Dermis blood vessel endothelial cell (primary cell): ENCODE measurements at regions not wholly inside any gene's neighbourhood (a gene's known extent, or its start where the extent isn't known, plus 50 kb on each side); places are given as distances from the start of the nearest gene placed in this dataset.

ENCODE experiments used
- DNase-seq: peaks from one replicate; pipeline ENCODE4 v3.0.0; 2010

DNA sequence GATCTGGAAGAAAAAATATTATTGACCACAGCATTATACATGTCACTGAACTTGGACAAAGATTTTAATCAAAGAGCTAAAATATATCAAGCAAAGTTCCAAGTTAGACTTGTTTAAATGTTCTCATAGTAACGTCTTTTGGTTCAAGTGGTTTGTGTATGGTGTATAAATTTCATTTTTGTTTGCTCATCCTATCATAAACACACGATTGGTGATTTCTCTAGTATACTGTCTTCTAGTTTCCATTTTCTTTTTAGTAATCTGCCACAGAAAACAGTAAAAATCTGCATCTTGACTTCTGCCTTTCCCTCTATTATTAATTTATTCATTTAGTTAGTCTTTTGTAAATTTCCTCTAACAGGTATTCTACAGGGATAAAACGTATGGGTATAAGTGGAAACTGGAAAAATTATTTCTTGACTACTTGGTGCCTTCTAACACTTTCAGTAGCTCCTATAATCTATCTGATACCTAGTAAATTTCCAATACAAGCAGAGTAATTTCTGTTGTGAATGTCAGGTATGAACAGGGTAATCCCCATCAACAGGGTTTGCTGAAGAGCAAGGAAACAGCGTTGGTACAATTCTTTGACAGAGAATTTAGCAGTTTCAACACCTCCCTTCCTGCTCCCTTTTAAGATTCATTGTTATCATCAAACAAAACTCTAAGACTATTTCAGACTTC lies 268.0 kb downstream of the PTPRC start:
- DNase-seq = no peak

DNA sequence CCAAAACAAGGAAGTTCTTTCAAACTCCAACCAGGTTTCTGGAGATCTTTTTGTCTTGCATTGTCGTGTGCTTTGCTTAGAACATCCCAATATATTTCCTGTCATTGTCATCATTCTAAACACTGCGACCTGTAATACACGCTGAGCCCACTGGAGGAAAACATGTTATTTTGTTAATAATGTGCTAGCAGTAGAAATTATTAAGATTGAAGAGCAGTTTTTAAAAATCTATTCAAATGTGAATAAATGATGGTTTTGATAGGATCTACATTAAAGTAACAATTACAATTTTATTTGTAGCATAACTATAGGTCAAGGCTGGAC lies 268.5 kb downstream of the PTPRC start:
- DNase-seq = peak; percentile 56

DNA sequence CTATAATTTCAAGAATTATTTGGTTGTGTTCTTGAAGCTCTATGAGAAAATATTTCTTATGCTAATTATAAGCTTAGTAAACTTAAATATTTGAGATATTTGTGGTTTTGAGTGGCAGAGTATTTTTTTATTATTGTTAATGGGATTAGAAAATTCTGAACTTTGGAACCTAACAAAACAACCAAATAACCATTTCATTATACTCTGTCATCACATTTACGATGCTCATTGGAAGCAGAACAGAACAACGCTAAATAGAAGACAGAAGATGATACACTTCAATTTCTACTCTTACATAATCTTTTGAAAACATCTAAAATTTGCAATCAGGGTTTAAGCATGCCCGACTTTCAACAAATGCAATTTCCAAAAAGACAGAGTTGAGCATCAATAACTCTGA lies 270.2 kb downstream of the PTPRC start:
- DNase-seq = no peak

DNA sequence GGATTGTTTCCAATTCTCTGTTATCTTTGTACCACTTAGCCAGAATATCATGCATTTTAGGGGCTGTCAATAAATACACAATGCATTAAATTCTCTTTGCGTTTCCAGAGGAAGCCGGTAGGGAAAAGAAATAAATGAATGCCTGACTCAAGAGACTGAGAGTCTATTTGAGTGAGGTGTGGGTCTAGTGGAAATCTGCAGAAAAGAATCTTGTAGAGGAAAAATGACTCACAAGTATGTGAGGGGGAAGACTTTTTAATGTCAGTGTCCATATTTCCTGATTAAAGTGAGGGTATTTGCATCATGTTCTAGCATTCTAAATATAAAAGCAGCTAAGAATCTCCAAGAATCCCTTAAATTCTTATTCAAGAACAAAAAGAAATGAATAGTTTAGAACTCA lies 271.1 kb downstream of the PTPRC start:
- DNase-seq = peak; percentile 71

DNA sequence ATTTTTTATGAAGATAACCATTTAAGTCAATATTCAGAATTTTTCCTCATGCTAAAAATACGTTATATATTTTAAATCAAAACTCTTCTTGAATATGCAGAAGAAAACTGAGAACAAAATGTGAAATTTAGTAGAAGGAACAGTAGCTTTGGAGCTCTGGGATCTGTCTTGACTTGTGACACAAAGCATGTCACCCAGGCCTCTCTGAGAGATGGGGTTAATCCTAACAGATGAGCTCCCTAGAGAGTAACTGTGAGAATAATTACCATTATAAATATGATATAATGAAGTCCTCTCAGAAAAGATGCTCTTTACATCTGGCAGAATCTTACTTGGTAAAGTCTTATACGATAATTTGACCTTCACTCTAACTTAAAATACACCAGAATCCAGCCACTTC lies 272.0 kb downstream of the PTPRC start:
- no peak for DNase-seq

DNA sequence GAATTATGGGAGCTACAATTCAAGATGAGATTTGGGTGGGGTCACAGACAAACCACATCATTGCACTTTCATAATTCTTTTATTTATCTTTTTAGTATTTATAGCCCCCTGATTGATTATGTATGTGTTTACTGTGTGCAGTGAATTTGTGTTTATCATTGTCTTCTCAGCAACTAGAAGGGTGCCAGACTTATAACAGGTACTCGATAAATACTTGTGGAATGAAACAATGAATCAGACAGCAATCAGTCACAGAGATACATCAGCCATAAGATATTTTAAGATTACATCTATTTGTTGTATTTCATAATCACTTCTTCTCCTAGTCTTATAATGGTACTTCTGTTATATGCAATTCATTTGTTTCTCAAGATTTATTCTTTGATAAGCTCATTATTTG lies 273.2 kb downstream of the PTPRC start:
- DNase-seq = no peak

DNA sequence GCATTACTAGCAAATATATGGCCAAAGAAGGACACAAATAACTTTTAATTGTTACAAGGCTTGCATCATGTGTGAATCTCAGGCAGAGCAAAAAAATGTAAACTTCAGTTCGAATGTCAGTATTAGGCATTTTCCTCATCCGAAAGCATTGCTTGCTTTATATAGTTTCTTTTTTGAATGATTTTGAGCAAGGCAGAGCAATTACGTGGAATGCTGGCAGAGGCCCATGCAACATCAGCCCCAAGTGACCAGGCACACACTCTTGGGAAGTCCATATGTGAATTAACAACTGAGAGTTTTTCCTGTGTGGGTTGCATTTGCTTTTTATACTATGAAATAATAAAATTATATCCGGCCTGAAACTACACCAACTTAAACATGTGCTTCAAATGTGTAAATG lies 274.8 kb downstream of the PTPRC start:
- peak; percentile 45 for DNase-seq

DNA sequence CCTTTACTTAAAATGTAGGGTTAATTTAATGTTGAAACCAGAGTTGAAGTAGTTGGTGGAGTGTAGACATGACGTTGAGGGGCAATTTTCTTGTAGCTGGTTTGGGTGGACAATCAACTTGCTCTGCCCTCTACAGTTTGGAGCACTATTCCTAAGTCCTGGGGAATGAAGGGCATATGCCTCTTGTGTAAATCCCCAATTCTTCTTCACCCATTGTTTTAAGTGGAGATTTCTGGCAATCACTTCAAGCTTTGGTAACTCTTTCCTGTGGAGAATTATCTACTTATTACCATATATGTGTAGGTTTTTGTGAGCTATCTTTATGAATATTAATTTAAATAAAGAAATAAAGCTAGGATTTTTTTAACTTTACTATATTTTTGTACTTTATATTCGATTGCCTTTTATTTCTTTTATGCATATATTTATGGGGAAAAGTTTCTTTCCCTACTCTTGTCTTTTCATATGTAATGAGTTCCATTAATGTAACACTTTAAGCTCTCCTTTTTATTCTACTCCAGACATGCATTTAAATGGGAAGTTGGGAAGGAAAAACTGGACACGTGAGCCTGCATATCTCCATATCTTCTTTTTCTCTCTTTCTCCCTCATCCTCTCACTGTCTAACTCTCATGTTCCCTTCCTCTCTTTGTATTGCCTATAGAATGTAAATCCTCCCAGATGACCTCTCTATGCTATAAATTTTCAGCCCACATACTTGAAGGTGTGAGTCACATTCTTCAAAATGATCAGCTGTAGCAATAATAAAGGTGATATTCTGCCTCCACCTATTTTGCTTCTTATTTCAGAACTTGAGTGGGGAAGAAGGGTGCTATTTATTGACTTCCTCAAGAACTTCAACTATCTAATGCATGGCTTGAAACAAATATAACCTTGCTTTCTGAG lies 276.7 kb downstream of the PTPRC start:
- peak; percentile 25 for DNase-seq

DNA sequence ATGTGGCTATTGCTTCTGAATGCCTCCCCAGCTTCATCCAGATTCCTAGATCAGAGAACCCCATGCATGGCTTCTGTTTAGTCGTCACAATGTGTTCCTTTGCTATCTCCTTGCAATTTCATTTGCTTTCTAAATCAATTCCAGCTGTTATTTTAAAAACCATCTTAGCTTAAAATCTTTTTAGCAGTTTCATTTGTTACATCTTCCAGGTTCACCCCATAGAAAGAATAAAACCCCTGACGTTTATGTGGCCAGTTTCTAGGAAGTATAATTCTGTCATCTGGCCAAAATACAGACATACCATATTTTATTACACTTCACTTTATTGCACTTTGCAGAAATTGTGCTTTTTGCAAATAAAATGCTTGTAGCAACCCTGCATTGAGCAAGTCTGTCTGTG lies 278.4 kb downstream of the PTPRC start:
- DNase-seq = no peak

DNA sequence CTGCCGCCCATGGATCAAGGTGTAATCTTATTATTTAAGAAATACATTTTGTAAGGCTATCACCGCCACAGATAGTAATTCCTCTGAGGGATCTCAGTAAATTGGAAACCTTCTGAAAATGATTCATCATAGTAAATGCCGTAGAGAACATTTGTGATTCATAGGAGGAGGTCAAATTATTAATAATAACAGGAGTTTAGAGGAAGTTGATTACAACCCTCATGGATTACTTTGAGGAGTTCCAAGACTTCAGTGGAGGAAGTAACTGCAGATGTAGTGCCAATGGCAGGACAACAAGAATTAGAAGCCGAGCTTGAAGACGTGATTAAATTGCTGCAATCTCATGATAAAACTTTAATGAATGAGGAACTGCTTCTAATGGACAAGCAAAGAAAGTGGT lies 280.1 kb downstream of the PTPRC start:
- peak; percentile 69 for DNase-seq

DNA sequence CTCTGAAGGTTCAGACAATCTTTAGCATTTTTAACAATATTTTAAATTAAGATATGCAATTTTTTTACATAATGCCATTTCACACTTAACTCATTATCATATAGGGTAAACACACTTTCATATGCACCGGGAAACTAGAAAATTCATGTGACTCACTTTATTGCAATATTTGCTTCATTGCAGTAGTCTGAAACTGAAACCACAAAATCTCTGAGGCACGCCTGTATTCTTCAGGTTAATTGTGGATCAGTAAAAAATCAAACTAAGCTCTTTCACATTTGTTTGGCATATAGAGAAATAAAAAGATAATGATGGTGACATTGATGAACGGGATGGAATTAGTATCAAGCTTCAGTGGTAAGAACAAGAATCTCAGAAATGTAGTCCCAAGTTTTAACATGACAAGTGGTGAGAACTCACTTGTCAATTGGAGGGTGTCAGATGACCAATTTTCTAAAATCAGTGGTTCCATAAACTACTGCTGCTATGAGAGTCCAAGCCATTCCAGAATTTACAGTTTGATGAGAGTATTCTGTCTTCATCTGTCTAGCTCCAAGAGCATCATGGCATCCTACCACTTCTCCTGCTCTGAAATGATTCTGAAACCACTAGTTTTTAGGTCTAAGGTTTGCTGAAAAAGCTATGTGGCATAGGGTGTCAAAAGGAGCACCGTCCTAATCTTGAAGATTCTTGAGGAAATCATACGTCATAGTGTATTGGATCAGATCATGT lies 281.0 kb downstream of the PTPRC start:
- no peak for DNase-seq

DNA sequence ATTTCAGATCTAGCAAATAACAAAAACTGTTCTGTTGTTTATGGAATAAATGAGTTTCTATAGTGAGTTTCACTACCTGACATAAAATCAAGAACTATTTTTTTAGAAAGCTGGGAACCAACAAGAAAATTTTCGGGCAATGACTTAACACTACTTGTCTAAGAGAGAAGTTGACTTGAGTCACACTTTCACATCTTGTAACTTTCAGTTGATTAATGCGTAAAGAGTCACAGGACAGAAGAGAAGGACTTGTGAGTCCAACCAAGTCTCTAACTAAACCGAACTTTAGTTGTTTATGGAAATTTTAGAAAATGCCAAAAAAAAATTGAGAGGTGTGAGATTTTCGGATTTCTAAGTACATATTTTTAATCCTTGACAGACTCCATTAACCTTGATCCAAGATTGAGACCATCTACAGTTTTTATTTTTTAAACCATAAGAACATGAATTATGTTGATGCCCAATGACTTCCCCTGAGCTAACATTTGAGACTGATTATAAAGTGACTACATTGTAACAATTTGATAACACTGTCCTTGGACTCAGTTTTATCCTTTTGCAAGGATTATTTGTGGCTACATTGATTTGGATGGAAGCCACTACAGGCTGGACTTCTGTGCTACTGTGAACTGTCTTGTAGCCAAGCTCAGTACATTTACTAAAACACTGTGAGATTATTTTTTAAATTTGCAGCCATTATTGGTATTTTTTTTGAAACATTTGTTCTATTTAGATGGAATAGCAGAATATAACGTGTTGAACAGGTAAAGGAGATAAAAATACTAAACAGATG lies 284.0 kb downstream of the PTPRC start:
- no peak for DNase-seq

DNA sequence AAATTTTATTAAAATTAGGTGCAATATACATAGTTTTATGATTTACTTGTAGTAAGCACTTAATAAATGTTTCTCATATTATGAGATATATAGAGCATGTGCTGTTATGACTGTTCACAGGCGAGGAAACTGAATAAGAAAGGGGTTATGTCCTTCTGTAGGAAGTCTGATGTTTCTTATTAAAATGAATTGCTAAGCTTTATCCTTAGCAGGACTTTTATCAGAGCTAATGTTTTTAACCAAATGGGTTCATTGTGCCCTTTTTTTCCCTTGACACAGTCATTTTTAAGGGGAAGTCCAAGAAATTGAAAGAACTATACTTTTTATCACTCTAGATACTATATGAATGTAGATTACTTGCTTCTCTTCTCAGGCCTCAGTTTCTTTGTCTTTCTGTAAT lies 285.2 kb downstream of the PTPRC start:
- DNase-seq = no peak

DNA sequence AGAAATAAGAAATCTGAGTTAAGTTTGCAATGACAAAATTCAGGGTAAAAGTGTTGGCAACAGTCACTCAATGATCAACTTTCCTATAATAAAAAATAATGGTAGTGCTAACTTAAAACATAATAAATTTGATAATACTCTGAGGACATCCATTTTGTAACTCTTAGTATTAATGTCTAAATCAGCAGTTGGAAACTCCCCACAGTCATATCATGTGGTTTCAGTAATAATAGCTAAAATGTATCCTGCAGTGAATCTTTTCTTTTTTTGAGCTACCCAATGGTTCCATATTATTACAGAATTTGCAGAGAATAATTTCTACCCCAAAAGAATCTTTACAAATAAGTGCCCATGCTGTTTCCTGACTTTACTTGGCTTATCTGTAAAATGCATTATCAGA lies 286.7 kb downstream of the PTPRC start:
- no peak for DNase-seq

DNA sequence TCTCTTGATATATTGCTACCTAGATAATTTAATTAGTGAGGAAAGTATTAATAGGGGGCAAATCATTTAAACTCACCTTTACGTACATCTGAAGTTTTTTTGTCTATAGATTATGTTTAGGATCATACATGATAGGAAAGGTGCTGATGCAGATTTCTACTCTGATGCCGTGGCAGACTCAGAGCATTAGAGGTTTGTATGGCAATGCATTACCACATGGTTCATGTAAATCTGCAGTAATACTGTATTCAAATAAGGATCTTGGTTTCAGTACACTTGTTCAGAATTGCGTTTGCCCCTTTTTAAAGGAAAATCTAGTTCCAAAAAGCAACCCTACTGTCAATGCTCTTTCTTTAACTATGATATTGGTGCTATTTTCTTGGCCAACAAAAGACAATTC lies 288.3 kb downstream of the PTPRC start:
- DNase-seq = no peak

DNA sequence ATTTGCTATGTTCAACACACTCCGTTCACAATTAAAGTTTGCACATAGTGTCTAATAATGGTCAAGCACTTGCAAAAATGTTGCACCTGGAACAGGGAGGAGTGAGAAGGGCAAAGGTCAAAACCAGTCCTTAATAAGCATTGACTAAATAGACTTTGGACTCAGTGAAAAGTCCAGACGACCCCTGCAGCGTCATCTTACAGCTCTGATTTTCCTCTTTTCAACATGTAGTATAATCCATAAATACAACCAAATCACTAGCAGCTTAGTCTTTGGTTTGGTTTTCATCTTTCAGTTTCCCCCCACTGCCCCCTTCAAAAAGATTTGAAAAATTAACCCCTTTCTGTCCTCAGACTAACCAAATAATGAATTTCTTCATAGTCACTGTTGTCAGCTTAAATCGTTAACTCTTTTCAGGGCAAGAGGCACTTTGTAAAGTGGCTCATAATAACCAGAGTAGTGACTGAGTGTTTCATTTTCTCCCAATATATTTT lies 290.3 kb downstream of the PTPRC start:
- no peak for DNase-seq

DNA sequence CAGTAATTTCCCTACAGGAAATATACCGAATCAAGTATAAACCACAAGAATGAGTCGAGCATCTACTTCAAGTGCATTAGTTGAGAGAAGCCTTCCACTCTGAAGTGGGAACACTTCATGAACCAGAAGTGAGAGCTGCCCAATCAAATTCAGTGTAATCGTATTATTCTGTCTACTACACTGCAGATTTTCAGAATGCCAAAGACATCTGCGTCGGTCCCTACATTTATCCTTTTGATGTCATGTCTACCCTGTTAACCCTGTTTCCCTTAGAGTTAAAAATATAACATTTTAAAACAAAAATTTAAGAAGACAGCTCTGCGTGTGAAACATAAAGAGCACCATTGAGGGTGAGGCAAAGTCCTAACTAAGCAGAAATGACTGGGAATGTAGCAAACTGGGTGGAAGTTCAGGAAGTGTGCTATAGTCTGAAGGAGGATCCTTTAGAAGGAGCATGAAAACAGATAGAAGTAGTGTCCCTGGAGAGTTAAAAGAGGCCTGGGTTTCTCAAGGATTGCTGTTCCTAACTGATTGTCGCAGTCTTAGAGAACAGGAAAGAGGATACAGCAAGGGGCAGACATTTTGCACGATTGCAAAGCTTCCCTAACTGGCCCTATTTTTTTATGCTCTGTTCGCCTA lies 291.2 kb downstream of the PTPRC start:
- peak; percentile 26 for DNase-seq

DNA sequence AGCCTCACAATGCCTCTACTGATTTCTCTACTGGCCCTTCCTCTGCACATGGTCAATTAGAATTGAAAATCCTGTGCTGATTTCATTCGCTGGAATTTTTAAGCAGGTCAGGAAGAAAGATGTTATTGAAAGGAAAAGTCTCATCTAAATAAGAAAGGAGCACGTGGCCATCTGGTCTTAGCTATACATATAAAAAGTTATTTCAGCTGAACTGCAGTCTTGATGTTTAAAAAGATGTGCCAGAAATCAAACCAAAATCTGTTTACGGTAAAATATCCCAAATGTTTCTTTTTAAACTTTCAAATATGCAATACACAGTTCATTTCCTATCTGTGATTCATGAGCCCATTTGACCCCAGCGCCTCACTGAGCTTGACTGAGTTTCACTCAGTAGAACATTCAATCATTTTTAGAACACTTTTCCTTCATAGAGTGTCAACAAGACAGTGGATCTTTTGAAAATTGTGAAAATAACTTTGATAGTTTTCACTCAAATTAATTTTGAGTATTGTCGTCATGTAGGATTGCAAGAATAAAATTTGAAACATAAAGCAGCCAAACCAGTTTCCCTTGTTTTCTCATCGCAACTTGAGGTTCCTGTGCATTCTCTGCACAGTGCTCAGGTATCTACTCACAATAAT lies 293.6 kb downstream of the PTPRC start:
- DNase-seq = peak; percentile 76

DNA sequence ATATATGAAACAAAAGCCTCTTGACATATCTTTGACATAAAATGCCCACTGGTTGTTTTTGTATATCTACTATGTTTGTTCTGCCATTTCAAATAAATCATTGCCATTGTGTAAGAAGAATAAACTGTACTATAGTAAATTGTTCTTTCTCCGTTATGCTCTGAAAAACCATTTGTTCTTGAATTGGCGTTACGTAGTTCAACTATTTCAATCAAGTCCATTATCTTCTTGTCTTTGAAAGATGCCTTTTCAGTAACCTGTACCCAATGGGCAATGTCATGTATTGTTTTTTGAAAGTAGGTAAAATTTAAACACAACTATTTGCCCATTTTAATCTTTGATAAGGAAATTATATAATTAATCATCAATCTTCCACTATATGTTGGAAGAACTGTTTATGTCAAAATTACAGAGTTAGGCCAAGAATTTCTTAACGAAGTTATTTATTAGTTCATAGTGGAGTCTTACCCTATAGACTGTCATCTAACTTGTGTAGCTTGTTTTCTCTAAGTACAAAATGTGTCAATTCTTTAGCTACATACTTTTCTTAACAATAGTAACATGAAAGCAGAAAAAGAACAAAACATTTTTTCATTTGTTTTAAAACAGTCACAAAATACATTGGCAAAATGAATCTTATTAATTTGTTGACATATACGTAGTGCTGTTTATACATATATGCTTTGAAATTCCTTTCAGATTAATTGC lies 294.8 kb downstream of the PTPRC start:
- no peak for DNase-seq

DNA sequence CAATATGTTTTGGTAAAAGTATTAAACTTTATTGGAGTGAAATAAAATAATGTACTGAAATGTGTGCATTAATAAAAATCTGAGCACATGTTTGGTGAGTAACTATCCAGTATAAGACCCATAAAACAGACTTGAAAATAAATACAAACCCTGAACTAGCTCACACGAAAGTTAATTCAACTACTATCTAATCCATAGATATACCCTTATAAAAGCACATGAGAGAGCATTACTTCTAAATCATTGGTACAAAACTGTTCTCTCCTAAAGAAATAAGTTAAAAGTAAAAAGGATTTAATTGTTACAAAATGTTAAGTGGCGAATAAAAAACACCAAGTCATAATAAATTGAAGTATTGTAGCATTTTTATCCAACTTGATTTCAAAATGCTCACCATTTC lies 295.6 kb downstream of the PTPRC start:
- DNase-seq = no peak

DNA sequence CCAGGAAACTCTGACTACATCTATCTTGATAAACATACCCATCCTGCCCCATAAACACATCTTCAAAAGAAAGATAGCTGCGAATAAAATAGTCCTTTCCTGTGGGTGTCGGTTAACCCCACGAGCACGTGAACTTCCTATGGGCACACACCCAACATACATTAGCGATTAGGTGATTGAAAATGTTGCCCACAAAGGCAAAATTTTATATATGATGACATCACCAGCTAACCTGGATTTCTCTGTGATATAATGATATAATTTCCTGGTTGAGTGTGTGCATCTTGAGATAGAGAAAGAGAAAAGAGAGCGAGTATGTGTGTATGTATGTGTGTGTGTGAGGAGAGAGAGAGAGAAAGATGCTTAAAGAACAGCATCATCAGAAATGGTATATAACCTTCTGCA lies 296.1 kb downstream of the PTPRC start:
- DNase-seq = peak; percentile 79
